Activated naive CD4-positive, alpha-beta T cell treated with Interleukin-2 at 50 U/mL for 16 hours (primary cell): ENCODE measurements at regions not wholly inside any gene's neighbourhood (a gene's known extent, or its start where the extent isn't known, plus 50 kb on each side); places are given as distances from the start of the nearest gene placed in this dataset.

Source experiments
- DNase-seq: peaks from one replicate; pipeline ENCODE4 v3.0.0-alpha.2; 2020

GRCh38 chr5:118687661-118688621 is 300.4 kb downstream of the DTWD2 start:
- no peak for DNase-seq

GRCh38 chr5:118687100-118687499 is 301.2 kb downstream of the DTWD2 start:
- no peak for DNase-seq

GRCh38 chr5:118681655-118682054 is 306.7 kb downstream of the DTWD2 start:
- DNase-seq, result no peak

GRCh38 chr5:118679264-118679940 is 308.9 kb downstream of the DTWD2 start:
- no peak for DNase-seq

- DNase-seq, result no peak
Observed at GRCh38 chr5:118678746-118679145, 309.6 kb downstream of the DTWD2 start.

- no peak for DNase-seq
Observed at GRCh38 chr5:118675247-118675646, 313.1 kb downstream of the DTWD2 start.

- DNase-seq, result no peak
Observed at GRCh38 chr5:118657576-118657975, 330.8 kb downstream of the DTWD2 start.

- DNase-seq, result no peak
Observed at GRCh38 chr5:118653872-118654271, 334.5 kb downstream of the DTWD2 start.

GRCh38 chr5:118653183-118653582 is 335.2 kb downstream of the DTWD2 start:
- DNase-seq, result no peak

GRCh38 chr5:118651002-118651401 is 337.3 kb downstream of the DTWD2 start:
- no peak for DNase-seq

GRCh38 chr5:118647587-118647986 is 340.8 kb downstream of the DTWD2 start:
- DNase-seq, result no peak

GRCh38 chr5:118646917-118647316 is 341.4 kb downstream of the DTWD2 start:
- no peak for DNase-seq

GRCh38 chr5:118637947-118638670 is 350.2 kb downstream of the DTWD2 start:
- DNase-seq, result no peak

- DNase-seq, result no peak
Observed at GRCh38 chr5:118628660-118629354, 359.5 kb downstream of the DTWD2 start.

- no peak for DNase-seq
Observed at GRCh38 chr5:118620233-118620632, 368.1 kb downstream of the DTWD2 start.

GRCh38 chr5:118619823-118620222 is 368.5 kb downstream of the DTWD2 start:
- no peak for DNase-seq

GRCh38 chr5:118616281-118616680 is 372.1 kb downstream of the DTWD2 start:
- no peak for DNase-seq

- DNase-seq, result no peak
Observed at GRCh38 chr5:118614731-118615456, 373.5 kb downstream of the DTWD2 start.

- DNase-seq, result no peak
Observed at GRCh38 chr5:118611332-118611945, 376.9 kb downstream of the DTWD2 start.

- no peak for DNase-seq
Observed at GRCh38 chr5:118606940-118607339, 381.4 kb downstream of the DTWD2 start.

GRCh38 chr5:118605761-118606160 is 382.6 kb downstream of the DTWD2 start:
- no peak for DNase-seq

GRCh38 chr5:118604106-118604505 is 384.2 kb downstream of the DTWD2 start:
- DNase-seq, result no peak
